IPS-18c (cell line): ENCODE measurements at regions not wholly inside any gene's neighbourhood (a gene's known extent, or its start where the extent isn't known, plus 50 kb on each side); places are given as distances from the start of the nearest gene placed in this dataset.
"Not testable (repeated sequence)": the region's sequence is repeated elsewhere in the genome, so short reads cannot be mapped to it uniquely, and the experiment has no call there.

ENCODE experiments used
- H3K4me3 ChIP-seq: 2 replicates; pipeline ENCODE4 v1.7.0; 2013; ENCODE audit warnings: low read depth, mild to moderate bottlenecking, low read length, moderate library complexity; ENCODE audit not compliant: insufficient read depth
- H3K9me3 ChIP-seq: one replicate; pipeline ENCODE4 v1.6.1; 2013; ENCODE audit warnings: mild to moderate bottlenecking, low read length, moderate library complexity; ENCODE audit not compliant: control insufficient read depth, insufficient read depth

DNA sequence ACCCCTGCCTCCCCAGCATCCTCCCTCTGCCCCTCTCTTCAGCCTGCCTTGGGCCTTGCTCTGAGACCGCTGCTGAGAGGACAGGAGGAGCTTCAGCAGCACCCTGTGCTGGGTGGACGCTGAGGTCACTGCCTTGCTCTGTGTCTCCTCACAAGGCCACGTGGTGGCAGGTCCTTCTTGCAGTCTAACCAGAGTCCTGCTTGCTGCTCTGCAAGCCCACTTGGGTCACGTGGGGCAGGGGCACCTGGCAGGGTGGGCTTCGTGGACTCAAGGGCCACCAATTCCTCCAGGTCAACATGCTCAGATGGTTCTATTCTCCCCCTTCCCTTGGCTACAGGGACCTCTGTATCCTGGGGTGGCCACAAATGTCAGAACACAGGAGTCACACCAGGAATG, 235.0 kb downstream of the TMEM121 start:
- not testable (repeated sequence) for H3K4me3 ChIP-seq
- peaks cover 28% of the 10 kb centered on the region for H3K9me3 ChIP-seq

DNA sequence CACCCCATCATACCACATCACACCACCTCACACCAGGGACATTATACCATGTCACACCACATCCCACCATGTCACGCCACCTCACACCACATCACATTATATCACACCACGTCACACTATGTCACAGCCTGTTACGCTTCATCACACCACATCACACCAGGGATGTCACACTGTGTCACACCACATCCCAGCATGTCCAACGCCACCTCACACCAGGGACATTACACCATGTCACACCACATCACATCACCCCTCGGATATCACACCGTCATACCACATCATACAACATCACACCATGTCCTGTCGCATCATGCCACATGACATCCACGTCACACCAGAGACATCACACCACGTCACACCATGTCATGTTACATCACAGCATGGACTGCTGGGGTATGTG, 235.5 kb downstream of the TMEM121 start:
- peaks cover 28% of the 10 kb centered on the region for H3K9me3 ChIP-seq
- no peak overlapping the region for H3K4me3 ChIP-seq

DNA sequence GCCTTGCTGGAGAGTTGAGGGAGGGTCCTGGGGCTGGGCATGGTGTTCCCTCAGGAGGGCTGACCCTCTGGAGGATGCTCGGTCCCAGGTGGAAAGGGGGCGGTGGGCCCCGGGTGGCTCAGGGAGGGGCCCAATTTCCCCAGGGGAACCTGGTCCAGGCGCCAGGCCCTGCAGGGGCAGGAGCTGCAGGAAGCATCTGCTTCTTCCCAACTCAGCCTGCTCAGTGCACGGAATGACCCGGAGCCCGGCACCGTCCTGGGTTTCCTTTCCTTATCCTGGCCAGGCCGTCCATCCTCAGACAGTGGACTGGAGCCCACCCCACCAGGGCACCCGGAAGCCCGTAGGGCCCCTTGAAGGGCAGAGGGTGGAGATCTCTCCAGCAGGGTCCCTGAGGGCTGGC, 235.9 kb downstream of the TMEM121 start:
- not testable (repeated sequence) for H3K4me3 ChIP-seq
- H3K9me3 ChIP-seq, result peaks cover 28% of the 10 kb centered on the region

DNA sequence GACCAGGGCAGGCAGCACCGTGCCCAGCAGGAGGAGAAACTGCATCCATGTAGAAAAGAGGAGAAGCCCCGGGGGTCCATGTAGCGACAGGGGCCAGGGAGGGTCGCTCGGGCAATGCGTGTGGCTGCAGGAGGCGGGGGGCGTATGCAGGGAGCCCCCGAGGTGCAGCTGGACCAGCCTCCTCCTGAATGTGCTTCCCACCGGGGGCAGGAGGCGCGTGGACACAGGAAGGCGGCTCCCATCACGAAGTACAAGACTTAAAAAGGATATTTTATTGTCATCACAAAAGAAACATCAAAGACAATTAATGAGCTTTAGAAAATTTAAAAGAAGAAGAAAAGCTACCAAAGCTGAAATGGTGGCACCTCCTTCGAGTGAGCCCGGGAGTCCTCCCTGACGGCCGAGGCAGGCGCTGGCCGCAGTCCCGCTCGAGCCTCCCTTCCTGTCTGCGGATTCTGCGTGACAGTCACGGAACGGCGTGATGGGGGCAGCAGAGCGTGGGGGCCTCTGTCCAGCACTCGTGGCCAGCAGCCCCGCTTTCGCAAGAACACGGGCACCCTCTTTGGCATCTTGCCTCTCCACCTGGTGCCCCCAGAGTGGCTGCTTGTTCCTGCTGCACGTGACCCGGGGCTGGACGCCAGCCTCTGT, 238.0 kb downstream of the TMEM121 start:
- peaks cover 32% of the 10 kb centered on the region for H3K9me3 ChIP-seq
- not testable (repeated sequence) for H3K4me3 ChIP-seq

DNA sequence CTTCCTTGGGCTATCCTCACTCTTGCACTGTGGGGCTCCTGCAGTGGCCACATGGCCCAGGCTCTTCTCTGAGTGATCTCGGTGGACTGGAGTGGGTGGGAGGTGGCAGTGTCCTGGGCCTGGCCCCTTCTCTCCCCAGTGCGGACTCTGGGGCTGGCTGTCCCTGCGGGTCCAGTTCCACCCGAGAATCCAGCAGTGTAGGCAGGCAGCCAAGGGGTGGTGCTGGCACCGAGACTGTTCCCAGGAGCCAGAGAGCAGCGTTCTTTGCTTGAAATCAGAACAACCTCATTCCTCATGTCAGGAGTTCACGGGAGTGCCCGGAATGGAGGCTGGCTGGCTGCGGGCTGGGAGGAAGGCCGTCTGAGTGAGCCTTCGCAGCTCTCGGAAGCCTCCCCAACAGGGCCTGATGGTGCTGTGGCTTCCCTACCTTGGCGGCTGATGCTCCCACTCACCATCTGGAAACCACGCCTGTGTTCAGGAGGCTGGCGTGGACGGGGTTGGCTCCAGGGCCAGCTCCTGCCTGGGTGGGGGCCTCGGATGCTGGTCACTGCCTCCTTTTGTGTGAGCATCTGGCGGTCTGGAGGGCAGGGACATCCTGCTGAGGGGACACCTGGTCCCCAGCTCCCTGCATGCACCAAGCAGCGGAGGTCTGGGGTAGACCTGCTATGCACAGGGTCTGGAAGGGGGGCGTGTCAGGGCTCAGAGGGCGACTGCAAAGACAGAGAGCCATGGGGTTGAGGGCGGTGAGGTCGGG, 238.9 kb downstream of the TMEM121 start:
- H3K4me3 ChIP-seq, result not testable (repeated sequence)
- H3K9me3 ChIP-seq, result peaks cover 34% of the 10 kb centered on the region

DNA sequence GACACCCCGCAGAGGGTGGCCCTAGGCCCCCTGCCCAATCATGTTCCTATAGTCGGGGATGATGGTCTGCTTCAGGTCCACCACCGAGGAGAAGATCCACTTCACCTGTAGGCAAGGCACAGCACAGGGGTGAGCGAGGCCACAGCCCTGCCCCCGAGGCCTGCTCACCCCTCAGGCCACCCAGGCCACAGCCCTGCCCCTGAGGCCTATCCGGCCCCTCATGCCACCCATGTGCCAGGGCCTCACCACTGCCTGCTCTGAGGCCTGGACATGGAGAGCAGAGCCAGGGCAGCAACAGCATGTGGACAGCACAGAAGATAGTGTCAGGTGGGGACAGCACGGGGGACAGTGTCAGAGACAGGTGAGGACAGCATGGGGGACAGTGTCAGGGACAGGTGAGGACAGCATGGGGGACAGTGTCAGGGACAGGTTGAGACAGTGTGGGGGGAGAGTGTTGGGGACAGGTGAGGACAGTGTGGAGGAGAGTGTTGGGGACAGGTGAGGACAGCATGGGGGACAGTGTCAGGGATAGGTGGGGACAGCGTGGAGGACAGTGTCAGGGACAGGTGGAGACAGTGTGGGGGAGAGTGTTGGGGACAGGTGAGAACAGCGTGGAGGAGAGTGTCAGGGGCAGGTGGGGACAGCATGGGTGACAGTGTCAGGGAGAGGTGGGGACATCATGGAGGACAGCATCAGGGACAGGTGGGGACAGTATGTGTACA, 239.7 kb downstream of the TMEM121 start:
- H3K9me3 ChIP-seq, result peaks cover 32% of the 10 kb centered on the region

DNA sequence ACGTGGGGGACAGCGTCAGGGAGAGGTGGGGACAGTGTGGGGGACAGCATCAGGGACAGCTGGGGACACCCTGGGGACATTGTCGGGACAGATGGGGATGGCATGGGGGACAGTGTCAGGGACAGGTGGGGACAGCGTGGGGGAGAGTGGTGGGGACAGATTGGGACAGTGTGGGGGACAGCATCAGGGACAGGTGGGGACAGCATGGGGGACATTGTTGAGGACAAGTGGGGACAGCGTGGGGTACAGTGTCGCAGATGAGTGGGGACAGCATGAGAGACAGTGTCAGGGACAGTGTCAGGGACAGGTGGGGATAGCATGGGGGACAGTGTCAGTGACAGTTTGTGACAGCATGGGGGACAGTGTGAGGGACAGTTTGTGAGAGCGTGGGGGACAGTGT, 240.9 kb downstream of the TMEM121 start:
- no peak overlapping the region for H3K4me3 ChIP-seq
- peaks cover 23% of the 10 kb centered on the region for H3K9me3 ChIP-seq

More for the DNA sequence above, 239.7 kb downstream of the TMEM121 start:
- no peak overlapping the region for H3K4me3 ChIP-seq

DNA sequence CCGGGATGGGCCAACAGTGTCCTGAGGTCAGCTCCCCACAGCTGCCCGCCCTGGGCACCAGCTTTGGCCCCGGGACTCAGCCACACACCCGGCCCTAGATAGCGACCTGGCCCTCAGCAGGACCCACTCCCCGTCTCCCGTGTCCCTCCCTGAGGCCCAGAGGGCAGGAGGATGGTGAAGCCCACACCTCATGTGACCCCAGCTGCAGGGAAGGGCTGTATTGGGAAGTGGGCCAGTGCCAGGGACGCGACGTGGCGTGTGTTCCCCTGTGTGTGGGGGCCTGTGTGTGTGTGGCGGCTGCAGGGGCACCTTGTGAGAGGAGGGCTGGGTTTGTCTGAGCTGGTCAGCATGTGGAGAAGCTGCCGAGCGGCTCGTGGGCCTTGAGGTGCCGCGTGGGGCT, 241.7 kb downstream of the TMEM121 start:
- not testable (repeated sequence) for H3K4me3 ChIP-seq

DNA sequence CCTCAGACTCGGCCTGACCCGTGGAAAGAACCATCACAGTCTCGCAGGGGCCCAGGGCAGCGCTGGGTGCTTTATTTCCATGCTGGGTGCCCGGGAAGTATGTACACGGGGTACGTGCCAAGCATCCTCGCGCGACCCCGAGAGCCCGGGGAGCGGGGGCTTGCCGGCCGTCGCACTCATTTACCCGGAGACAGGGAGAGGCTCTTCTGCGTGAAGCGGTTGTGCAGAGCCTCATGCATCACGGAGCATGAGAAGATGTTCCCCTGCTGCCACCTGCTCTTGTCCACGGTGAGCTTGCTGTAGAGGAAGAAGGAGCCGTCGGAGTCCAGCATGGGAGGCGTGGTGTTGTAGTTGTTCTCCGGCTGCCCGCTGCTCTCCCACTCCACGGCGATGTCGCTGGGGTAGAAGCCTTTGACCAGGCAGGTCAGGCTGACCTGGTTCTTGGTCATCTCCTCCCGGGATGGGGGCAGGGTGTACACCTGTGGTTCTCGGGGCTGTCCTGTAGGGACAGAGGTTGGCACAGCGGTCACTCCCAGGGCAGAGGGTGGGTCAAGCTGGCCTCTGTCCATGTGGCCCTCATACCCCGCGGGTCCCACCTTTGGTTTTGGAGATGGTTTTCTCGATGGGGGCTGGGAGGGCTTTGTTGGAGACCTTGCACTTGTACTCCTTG, 242.8 kb downstream of the TMEM121 start:
- H3K4me3 ChIP-seq, result not testable (repeated sequence)
- peaks cover 26% of the 10 kb centered on the region for H3K9me3 ChIP-seq

More for the DNA sequence above, 241.7 kb downstream of the TMEM121 start:
- peaks cover 25% of the 10 kb centered on the region for H3K9me3 ChIP-seq

DNA sequence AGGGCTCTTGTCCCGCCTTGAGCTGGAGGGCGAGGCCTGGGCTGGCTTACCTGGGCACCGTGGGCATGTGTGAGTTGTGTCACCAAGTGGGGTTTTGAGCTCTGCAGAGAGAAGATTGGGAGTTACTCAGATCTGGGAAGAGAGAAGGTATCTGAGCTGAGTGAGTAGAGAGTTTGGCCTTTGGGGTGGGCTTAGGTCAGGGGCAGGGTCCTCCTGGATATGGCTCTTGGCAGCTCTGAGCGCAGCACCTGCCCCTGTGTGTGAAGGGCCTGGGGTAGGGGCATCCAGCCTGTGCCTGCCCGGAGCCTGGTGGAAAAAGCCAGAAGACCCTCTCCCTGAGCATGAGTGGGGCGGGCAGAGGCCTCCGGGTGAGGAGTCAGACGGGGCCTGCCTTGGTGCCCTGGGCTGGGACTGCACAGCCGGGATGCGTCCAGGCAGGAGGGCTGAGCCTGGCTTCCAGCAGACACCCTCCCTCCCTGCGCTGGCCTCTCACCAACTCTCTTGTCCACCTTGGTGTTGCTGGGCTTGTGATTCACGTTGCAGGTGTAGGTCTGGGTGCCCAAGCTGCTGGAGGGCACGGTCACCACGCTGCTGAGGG, 244.3 kb downstream of the TMEM121 start:
- not testable (repeated sequence) for H3K4me3 ChIP-seq
- peaks cover 26% of the 10 kb centered on the region for H3K9me3 ChIP-seq

DNA sequence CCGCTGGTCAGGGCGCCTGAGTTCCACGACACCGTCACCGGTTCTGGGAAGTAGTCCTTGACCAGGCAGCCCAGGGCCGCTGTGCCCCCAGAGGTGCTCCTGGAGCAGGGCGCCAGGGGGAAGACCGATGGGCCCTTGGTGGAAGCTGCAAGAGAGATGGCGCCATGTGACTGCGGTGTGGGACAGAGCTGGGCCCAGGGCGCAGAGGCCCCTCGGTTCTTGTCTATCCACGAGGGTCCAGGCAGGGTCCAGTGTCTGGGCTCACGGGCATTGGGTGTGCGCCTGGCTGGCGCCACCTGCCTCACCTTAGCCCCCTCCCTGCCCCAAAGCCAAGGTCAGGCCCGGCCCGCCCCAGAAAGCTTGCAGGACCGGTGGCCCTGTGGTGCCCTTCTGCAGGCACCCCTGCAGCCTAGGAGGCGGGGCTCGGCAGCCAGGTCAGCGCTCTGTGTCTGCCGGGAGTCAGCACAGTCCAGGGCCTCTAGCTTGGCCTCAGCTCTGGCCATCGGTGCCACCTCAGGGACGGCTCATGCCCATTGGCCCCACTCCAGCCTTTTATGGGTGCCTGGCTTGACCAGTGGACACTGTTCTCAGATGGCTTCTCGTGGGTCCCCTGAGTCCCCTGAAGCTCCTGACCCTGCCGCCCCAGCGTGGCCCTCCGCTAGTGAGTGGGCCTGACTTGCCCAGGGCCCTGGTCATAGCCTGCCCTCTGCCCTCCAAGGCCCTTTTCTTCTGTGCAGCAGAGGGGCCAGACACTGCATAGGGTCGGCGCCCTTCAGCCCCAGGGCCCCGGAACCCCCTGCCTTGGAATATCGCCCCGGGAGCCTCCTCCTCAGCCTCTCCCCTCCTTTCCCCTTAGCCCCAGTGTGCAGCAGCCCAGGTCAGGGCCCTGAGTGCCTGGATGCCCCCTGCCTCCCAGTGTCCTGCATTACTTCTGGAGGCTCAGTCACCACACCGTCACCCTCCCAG, 245.2 kb downstream of the TMEM121 start:
- H3K9me3 ChIP-seq, result peaks cover 24% of the 10 kb centered on the region

DNA sequence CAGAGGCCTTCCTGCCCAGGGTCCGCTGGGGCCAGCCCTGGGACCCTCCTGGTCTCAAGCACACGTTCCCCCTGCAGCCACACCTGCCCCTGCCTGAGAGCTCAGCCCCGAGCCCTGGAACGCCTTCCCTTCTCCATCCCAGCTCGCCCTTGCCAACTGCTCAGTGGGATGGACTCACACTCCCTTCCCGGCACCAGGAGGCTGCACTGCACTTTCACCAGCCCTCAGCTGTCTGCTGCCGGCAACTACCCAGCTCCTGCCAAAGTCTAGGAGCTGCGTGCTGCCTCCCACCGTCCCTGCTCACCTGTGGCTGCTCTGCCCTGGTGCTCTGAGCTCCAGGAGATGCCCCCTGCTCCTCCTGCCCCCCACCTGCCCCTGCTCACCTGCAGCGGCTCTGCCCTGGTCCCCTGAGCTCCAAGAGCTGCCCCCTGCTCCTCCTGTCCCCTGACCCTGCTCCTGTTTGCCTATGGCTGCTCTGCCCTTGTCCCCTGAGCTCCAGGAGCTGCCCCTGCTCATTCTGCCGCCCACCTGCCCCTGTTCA, 246.4 kb downstream of the TMEM121 start:
- peaks cover 28% of the 10 kb centered on the region for H3K9me3 ChIP-seq
- not testable (repeated sequence) for H3K4me3 ChIP-seq

More for the DNA sequence above, 245.2 kb downstream of the TMEM121 start:
- H3K4me3 ChIP-seq, result not testable (repeated sequence)

DNA sequence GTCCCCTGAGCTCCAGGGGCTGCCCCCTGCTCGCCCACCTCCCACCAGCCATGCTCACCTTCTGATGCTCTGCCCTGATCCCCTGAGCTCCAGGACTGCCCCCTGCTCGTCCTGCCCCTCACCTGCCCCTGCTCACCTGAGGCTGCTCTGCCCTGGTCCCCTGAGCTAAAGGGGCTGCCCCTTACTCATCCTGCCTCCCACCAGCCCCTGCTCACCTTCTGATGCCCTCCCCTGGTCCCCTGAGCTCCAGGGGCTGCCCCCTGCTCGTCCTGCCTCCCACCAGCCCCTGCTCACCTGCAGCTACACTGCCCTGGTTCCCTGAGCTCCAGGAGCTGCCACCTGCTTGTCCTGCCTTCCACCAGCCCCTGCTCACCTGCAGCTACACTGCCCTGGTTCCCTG, 247.2 kb downstream of the TMEM121 start:
- Histone ChIP-seq H3K9me3 (peaks cover 32% of the 10 kb centered on the region), H3K4me3 (no peak overlapping the region)

DNA sequence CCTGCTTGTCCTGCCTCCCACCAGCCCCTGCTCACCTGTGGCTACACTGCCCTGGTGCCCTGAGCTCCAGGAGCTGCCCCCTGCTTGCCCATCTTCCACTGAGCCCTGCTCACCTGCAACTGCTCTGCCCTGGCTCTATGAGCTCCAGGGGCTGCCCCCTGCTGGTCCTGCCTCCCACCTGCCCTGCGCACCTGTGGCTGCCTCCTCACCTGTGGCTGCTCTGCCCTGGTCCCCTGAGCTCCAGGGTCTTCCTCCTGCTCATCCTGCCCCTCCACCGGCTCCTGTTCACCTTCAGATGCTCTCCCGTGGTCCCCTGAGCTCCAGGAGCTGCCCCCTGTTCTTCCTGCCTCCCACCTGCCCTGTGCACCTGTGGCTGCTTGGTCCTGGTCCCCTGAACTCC, 247.6 kb downstream of the TMEM121 start:
- Histone ChIP-seq H3K9me3 (peaks cover 34% of the 10 kb centered on the region), H3K4me3 (no peak overlapping the region; the same call in 1 of the 2 replicates)

DNA sequence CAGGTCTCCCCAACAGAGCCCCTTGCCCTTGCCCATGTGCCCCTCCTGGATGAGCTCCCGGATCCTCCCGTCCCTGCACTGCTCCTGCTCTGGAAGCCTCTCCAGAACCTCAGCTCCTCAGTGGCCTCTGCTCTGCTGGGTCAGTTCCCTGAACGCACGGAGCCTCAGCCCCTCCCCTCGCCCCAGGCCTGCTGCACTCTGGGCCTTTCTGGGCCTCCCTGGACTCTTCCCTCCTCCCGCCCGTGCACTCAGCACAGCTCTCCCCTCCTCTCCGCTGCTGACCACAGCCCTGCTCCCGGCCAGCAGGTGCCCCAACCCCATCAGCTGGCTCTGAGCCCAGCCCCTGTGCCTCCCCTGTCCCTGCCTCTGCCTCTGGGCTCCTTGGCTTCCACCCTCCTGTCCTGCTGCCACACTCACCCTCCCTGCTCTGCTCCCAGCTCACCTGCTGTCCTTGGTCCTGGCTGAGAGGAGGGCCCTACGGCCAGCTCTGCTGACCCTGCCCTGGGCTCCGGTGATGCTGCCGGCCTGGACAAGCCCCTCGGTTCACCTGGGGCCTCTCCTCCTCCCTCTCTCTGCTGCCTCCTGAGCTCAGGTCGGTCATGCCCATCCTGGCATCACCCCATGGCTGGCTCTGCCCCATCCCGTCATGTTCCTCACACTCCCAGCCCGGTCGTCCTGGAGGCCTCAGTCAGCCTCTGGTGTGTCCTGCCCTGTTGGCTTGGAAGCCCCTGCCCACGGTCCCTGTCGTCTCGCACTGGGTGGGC, 248.4 kb downstream of the TMEM121 start:
- peaks cover 31% of the 10 kb centered on the region for H3K9me3 ChIP-seq
- not testable (repeated sequence) for H3K4me3 ChIP-seq
